B cell (primary cell): ENCODE measurements at regions not wholly inside any gene's neighbourhood (a gene's known extent, or its start where the extent isn't known, plus 50 kb on each side); places are given as distances from the start of the nearest gene placed in this dataset.

Experiments used
- ATAC-seq: fragments of 200-7000 bp; cut with Tn5 transposase; one replicate; pipeline ENCODE4 v1.10.0; 2021; ENCODE audit warnings: low read depth, mild to moderate bottlenecking, moderate number of reproducible peaks, moderate library complexity
- CTCF ChIA-PET: fragments of 350-600 bp; sonication (Branson Sonifier 250); formaldehyde crosslinking; loops from one replicate; lab custom pipeline; 2021; ENCODE audit warnings: antibody characterized with exemption, inconsistent platforms; lab: Charles Lee
- POLR2A ChIA-PET: fragments of 350-600 bp; sonication (Branson Sonifier 250); formaldehyde crosslinking; loops from one replicate; lab custom pipeline; 2021; ENCODE audit warnings: antibody characterized with exemption; lab: Charles Lee
- DNase-seq: peaks from one replicate; pipeline ENCODE4 v3.0.0; 2013
- H2AFZ ChIP-seq: 2 replicates; pipeline ENCODE4 v1.6.1; 2012; ENCODE audit warnings: mild to moderate bottlenecking, low read depth, low read length; ENCODE audit not compliant: insufficient read depth, poor library complexity, severe bottlenecking
- H3K27ac ChIP-seq, 2 donors: 1 replicate in 1 of 2; 2 replicates in 1 of 2; pipeline ENCODE4 v1.5.1; 2012 to 2013; ENCODE audit warnings: low read length in 2 of 2, mild to moderate bottlenecking in 2 of 2, moderate library complexity in 1 of 2
- H3K27me3 ChIP-seq, 4 experiments: fragments of 200-600 bp in 1 of 4; sonication (generic) in 1 of 4; replicated peaks in 1 of 4; 1 replicate in 2 of 4; 2 replicates in 2 of 4; pipeline versions ENCODE4 v1.6.1 to v1.7.0; 2013 to 2016; ENCODE audit warnings: low read length in 3 of 4, mild to moderate bottlenecking in 2 of 4, mixed read lengths in 1 of 4, moderate library complexity in 1 of 4; ENCODE audit not compliant: insufficient read depth in 4 of 4, control insufficient read depth in 3 of 4; ENCODE audit errors: control extremely low read depth in 1 of 4
- H3K36me3 ChIP-seq, 2 experiments: replicated peaks in 1 of 2; 1 replicate in 1 of 2; 2 replicates in 1 of 2; pipeline versions ENCODE4 v1.6.1 to v1.7.1; 2013; ENCODE audit warnings: low read length in 1 of 2; ENCODE audit not compliant: insufficient read depth in 2 of 2, control insufficient read depth in 1 of 2; ENCODE audit errors: control extremely low read depth in 1 of 2, extremely low read depth in 1 of 2
- H3K4me1 ChIP-seq, 2 donors: fragments of 200-600 bp in 1 of 2; sonication (generic) in 1 of 2; 1 replicate in 1 of 2; 2 replicates in 1 of 2; pipeline versions ENCODE4 v1.5.1 to v1.6.1; 2013 to 2017; ENCODE audit warnings: low read length in 2 of 2; ENCODE audit not compliant: control insufficient read depth in 2 of 2, insufficient read depth in 2 of 2
- H3K4me2 ChIP-seq: replicated peaks from 2 replicates; pipeline ENCODE3; 2012; ENCODE audit warnings: mild to moderate bottlenecking, low read depth, low read length; ENCODE audit not compliant: poor library complexity, severe bottlenecking
- H3K4me3 ChIP-seq, 5 experiments: fragments of 200-600 bp in 1 of 5; sonication (generic) in 1 of 5; 1 replicate in 3 of 5; 2 replicates in 2 of 5; pipeline versions ENCODE4 v1.5.1 to v1.7.0; 2011 to 2016; ENCODE audit warnings: low read length in 4 of 5, mild to moderate bottlenecking in 4 of 5, low read depth in 2 of 5, control low read depth in 1 of 5, moderate library complexity in 1 of 5; ENCODE audit not compliant: insufficient read depth in 1 of 5; ENCODE audit errors: control extremely low read depth in 1 of 5, extremely low read depth in 1 of 5
- H3K79me2 ChIP-seq: fragments of 200-600 bp; sonication (generic); one replicate; pipeline ENCODE4 v1.6.0; 2016; ENCODE audit warnings: low read length; ENCODE audit not compliant: control insufficient read depth, insufficient read depth
- H3K9ac ChIP-seq: fragments of 200-600 bp; sonication (generic); 2 replicates; pipeline ENCODE4 v1.6.1; 2017; ENCODE audit warnings: mild to moderate bottlenecking, low read length, moderate library complexity
- H3K9me3 ChIP-seq, 3 donors: one replicate each; pipeline versions ENCODE4 v1.6.1 to v1.7.1; 2013; ENCODE audit warnings: low read length in 2 of 3; ENCODE audit not compliant: control insufficient read depth in 2 of 3, insufficient read depth in 1 of 3; ENCODE audit errors: control extremely low read depth in 1 of 3
- H4K20me1 ChIP-seq: 2 replicates; pipeline ENCODE4 v1.6.0; 2012; ENCODE audit warnings: mild to moderate bottlenecking, low read length; ENCODE audit not compliant: insufficient read depth, control insufficient read depth, poor library complexity, severe bottlenecking
- H3K27ac Mint-ChIP-seq: one replicate; pipeline ENCODE4 v1.8.0; 2021; ENCODE audit warnings: mixed read lengths
- H3K27me3 Mint-ChIP-seq: one replicate; pipeline ENCODE4 v1.8.0; 2021; ENCODE audit warnings: mixed read lengths
- H3K4me1 Mint-ChIP-seq: one replicate; pipeline ENCODE4 v1.8.0; 2021; ENCODE audit warnings: mixed read lengths
- H3K4me3 Mint-ChIP-seq: one replicate; pipeline ENCODE4 v1.8.0; 2021; ENCODE audit warnings: mixed read lengths
- H3K9me3 Mint-ChIP-seq: one replicate; pipeline ENCODE4 v1.8.0; 2022; ENCODE audit warnings: mixed read lengths; ENCODE audit not compliant: insufficient read depth
- EZH2 ChIP-seq: IDR thresholded peaks from 2 replicates; pipeline ENCODE4 v1.6.1; 2012; ENCODE audit warnings: borderline replicate concordance, low read depth, mild to moderate bottlenecking, moderate library complexity, low read length; ENCODE audit not compliant: insufficient read depth, poor library complexity, severe bottlenecking
- WGBS: methylation state at CpG from one replicate; pipeline ENCODE4 v1.1.5; 2013; ENCODE audit warnings: missing lambda C conversion rate; ENCODE audit not compliant: insufficient coverage; 5-methylcytosine and 5-hydroxymethylcytosine counted together
- intact Hi-C: fragments of 100-400 bp; cut with micrococcal nuclease; formaldehyde crosslinking; loops from one replicate; pipeline ENCODE4 v1.10.0; 2022
- TF ChIP-seq, protein P1 (sequence below): fragments of 200-600 bp; IDR thresholded peaks from one replicate; pipeline ENCODE4 v1.8.0; 2022; ENCODE audit warnings: antibody characterized with exemption, mild to moderate bottlenecking

DNA sequence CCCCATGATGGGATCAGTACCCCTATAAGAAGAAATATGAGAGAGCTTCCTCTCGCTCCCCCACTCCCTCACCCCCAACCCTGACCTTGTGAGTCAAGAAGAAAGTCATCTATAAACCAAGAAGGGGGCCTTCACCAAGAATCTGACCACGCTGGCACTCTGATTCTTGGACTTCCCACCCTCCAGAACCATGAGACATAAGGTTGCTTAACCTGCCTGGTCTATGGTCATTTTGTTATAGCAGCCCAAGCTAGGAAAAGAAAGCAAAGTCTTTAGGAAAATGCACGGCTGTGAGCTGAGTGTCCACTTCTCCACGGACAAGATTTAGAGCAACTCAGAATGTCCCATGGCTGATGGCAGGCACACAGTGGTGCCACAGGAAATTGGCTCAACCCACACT is 333.5 kb downstream of the SOX9 start:
- intact Hi-C loops = no loop called here
- H3K4me3 Mint-ChIP-seq = no peak overlapping the region
- no peak overlapping the region for H2AFZ ChIP-seq

DNA sequence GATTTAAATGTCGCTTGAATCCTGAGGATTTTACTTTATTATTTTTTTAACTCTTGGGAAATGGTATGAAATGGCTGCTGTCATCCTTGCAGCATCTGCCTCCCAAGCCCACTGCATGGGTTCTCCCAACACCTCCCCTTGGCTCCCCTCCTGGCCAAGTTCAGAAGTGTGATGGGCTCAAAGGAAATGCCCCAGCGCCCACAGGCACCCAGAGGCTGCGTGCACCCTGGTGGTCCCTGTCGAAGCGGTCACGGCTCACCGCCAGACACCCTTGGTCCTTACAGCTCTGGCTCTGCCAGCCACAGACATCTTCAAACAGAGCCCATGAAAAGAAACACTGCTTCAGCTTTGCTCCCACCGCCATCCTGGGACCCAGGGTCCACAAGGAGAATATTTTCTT is 334.7 kb downstream of the SOX9 start:
- Histone ChIP-seq H3K4me2 (no peak overlapping the region), H3K9ac (no peak overlapping the region), H3K79me2 (no peaks in the 10 kb centered on the region), H4K20me1 (no peaks in the 10 kb centered on the region), H3K4me1 (no peaks in the 10 kb centered on the region), H3K4me3 (no peak overlapping the region), H2AFZ (no peak overlapping the region), H3K27me3 (no peaks in the 10 kb centered on the region), H3K36me3 (no peaks in the 10 kb centered on the region), H3K9me3 (peaks cover 0 to 3% (median 0%) of the 10 kb centered on the region in 3 donors), H3K27ac (no peak overlapping the region)
- WGBS = 69% methylated on average over 6 of the region's 8 CpGs
- ChIA-PET POLR2A (no interaction called here), CTCF (no interaction called here)
- ATAC-seq (no peak), DNase-seq (no peak)
- Mint-ChIP-seq H3K27me3 (no peaks in the 10 kb centered on the region), H3K4me3 (no peak overlapping the region), H3K27ac (no peak overlapping the region), H3K9me3 (no peaks in the 10 kb centered on the region), H3K4me1 (no peaks in the 10 kb centered on the region)
- TF ChIP-seq, protein P1, sequence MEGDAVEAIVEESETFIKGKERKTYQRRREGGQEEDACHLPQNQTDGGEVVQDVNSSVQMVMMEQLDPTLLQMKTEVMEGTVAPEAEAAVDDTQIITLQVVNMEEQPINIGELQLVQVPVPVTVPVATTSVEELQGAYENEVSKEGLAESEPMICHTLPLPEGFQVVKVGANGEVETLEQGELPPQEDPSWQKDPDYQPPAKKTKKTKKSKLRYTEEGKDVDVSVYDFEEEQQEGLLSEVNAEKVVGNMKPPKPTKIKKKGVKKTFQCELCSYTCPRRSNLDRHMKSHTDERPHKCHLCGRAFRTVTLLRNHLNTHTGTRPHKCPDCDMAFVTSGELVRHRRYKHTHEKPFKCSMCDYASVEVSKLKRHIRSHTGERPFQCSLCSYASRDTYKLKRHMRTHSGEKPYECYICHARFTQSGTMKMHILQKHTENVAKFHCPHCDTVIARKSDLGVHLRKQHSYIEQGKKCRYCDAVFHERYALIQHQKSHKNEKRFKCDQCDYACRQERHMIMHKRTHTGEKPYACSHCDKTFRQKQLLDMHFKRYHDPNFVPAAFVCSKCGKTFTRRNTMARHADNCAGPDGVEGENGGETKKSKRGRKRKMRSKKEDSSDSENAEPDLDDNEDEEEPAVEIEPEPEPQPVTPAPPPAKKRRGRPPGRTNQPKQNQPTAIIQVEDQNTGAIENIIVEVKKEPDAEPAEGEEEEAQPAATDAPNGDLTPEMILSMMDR = no peak
- no peak for TF ChIP-seq EZH2
- intact Hi-C loops = no loop called here

More for the DNA sequence above, 333.5 kb downstream of the SOX9 start:
- no peak overlapping the region for H3K27ac Mint-ChIP-seq
- whole genome bisulfite sequencing = 82% methylated on average over 4 of the region's 4 CpGs
- ChIA-PET CTCF (no interaction called here), POLR2A (no interaction called here)
- Histone ChIP-seq H3K27ac (no peak overlapping the region), H3K9me3 (peaks cover 0 to 3% (median 0%) of the 10 kb centered on the region in 3 donors), H3K79me2 (no peaks in the 10 kb centered on the region), H4K20me1 (no peaks in the 10 kb centered on the region), H3K27me3 (no peaks in the 10 kb centered on the region), H3K4me3 (no peak overlapping the region), H3K36me3 (no peaks in the 10 kb centered on the region), H3K4me2 (no peak overlapping the region), H3K9ac (no peak overlapping the region), H3K4me1 (no peaks in the 10 kb centered on the region)
- no peaks in the 10 kb centered on the region for H3K27me3 Mint-ChIP-seq
- H3K4me1 Mint-ChIP-seq = no peaks in the 10 kb centered on the region
- no peaks in the 10 kb centered on the region for H3K9me3 Mint-ChIP-seq
- DNase-seq (no peak), ATAC-seq (no peak)
- TF ChIP-seq, protein P1 = no peak
